Spleen (tissue), 7 donors: ENCODE measurements at regions not wholly inside any gene's neighbourhood (a gene's known extent, or its start where the extent isn't known, plus 50 kb on each side); places are given as distances from the start of the nearest gene placed in this dataset.

Experiments
- POLR2A ChIP-seq, 3 donors: fragments of 450-650 bp; IDR thresholded peaks; one replicate each; pipeline ENCODE4 v1.5.1; 2017; ENCODE audit warnings: antibody characterized with exemption in 3 of 3, mild to moderate bottlenecking in 1 of 3
- POLR2AphosphoS5 ChIP-seq, 3 donors: sonication (generic); formaldehyde crosslinking; IDR thresholded peaks; one replicate each; pipeline ENCODE4 v1.5.1; 2017; ENCODE audit warnings: antibody characterized with exemption in 3 of 3
- TF ChIP-seq, protein P1 (sequence below), 11 experiments: fragments of 200-600 bp in 7 of 11; fragments of 450-650 bp in 4 of 11; sonication (generic) in 4 of 11; IDR thresholded peaks in 8 of 11; conservative IDR thresholded peaks in 3 of 11; 1 replicate in 7 of 11; 2 replicates in 4 of 11; pipeline versions ENCODE4 v1.4.0 to v1.8.0; 2016 to 2021; ENCODE audit warnings: antibody characterized with exemption in 11 of 11, inconsistent platforms in 4 of 11, mild to moderate bottlenecking in 1 of 11
- donor health status: DM: no; HTN: no; CAD: no; lungs with moderate emphysema.
- donor health status: DM: no; HTN: no; CAD: no.
- donor health status: DM: no; HTN: no; CAD: no.

GRCh38 chr2:65608916-65609315 is 176.5 kb upstream of the SPRED2 start:
- no peak for TF ChIP-seq POLR2A (IDR thresholded peaks at IDR 0.05)
- TF ChIP-seq POLR2AphosphoS5 (IDR thresholded peaks at IDR 0.05) = no peak
- TF ChIP-seq, protein P1, sequence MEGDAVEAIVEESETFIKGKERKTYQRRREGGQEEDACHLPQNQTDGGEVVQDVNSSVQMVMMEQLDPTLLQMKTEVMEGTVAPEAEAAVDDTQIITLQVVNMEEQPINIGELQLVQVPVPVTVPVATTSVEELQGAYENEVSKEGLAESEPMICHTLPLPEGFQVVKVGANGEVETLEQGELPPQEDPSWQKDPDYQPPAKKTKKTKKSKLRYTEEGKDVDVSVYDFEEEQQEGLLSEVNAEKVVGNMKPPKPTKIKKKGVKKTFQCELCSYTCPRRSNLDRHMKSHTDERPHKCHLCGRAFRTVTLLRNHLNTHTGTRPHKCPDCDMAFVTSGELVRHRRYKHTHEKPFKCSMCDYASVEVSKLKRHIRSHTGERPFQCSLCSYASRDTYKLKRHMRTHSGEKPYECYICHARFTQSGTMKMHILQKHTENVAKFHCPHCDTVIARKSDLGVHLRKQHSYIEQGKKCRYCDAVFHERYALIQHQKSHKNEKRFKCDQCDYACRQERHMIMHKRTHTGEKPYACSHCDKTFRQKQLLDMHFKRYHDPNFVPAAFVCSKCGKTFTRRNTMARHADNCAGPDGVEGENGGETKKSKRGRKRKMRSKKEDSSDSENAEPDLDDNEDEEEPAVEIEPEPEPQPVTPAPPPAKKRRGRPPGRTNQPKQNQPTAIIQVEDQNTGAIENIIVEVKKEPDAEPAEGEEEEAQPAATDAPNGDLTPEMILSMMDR (IDR thresholded peaks at IDR 0.05 in 8 of 11, conservative IDR thresholded peaks at IDR 0.05 in 3 of 11) = no peak
